HG03064 (cell line): ENCODE measurements at regions not wholly inside any gene's neighbourhood (a gene's known extent, or its start where the extent isn't known, plus 50 kb on each side); places are given as distances from the start of the nearest gene placed in this dataset.
"Not testable (repeated sequence)": the region's sequence is repeated elsewhere in the genome, so short reads cannot be mapped to it uniquely, and the experiment has no call there.

ENCODE experiments used
- ATAC-seq: cut with Tn5 transposase; IDR thresholded peaks from one replicate; pipeline ENCODE4 v1.9.1; 2021; ENCODE audit warnings: low read depth; ENCODE audit not compliant: unreplicated experiment

GRCh38 chr5:106106384-106106783 lies 1564.4 kb downstream of the EFNA5 start:
- no peak for ATAC-seq

GRCh38 chr5:106097340-106097739 lies 1573.4 kb downstream of the EFNA5 start:
- no peak for ATAC-seq

DNA sequence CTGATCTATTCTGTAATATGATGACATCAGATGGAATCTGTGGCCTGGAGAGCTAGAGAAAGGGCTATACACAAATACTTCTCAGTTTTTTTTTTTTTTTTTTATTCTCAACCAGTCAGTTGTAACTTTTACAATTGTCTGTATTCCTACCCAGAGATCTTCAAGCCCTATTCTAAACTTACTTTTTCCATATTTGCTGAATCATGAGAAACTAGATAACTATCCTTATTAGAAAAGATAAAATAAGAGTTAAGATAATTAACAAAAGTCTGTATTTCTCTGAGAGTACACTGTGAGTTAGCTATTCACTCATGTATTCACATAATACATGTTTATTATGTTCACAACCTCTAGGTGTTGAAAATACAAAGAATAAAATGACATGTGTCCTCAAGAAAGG lies 1575.9 kb downstream of the EFNA5 start:
- ATAC-seq = no peak

DNA sequence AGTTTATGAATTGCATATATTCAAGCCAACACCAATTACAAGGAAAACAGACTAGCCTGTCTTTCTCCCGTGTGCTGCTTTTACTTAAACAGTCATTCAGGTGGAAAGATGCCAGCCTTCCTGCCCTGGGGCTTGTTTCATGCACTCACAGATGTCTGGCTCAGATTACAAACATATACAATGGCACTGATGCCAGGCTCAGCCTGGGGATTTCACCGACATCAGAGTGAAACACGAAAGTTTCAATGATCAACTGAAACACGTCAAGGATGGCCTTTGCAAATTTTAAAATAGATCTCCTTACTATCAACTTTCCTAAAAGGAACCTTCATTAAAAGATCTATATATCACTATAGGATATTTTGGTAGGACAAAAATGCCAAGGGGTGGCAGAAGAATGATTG lies 1576.5 kb downstream of the EFNA5 start:
- no peak for ATAC-seq

- ATAC-seq = no peak
These were observed 1577.6 kb downstream of the EFNA5 start for GRCh38 chr5:106093134-106093533.

DNA sequence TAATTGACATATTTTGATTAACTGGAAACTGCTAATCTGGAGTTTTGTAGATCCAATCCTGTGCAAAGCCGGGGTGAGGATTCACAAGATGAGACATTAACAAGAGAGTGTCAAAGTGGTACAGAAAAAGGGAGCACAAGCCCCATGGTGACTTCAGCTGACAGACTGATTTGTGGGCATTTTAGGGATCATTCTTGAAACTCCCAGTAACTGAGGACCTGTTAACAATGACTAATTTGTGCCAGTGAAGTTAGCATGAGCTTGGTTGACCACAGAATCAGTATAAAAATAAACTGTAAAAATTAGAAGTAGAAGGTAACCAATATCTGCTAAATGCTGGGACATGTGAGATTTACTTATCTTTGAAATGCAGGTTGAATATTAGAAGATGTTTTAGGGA lies 1578.3 kb downstream of the EFNA5 start:
- no peak for ATAC-seq

DNA sequence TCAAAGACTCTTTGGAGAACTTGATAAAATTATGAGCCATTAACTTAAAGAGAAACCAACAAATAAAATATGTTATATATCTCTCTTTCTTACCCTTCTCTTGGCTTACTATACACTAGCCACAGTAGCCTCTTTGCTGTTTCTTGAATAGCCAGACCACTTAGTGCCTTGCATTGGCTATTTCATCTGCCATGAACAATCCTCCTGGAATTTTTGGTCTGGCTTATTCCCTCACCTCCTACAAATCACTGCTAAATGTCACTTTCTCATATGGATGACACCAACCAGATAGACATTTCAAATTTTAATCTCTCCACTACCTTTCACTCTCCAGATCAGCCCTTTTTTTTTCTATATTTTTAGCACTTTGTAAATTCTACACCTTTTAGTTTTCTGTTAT lies 1581.7 kb downstream of the EFNA5 start:
- no peak for ATAC-seq

GRCh38 chr5:106088462-106088861 lies 1582.3 kb downstream of the EFNA5 start:
- ATAC-seq = no peak

DNA sequence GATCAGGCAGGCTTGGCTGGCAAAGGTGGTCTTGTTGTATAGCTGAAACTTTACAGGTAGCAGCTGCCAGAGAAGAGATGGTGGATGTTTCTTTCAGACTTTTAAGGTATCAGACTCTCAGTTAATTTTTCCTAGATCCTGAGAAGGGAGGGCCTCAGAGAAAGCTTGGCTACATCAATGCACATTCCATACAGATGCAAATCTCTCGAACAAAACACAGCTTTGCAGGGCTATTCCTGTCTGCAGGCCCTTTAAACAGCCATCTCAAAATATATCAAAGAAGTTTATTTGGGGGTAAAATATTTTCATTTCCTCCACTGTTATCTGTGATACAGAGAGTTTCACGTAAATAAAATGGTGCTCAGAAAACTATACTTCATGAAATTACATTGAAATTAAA lies 1584.4 kb downstream of the EFNA5 start:
- ATAC-seq = no peak

- no peak for ATAC-seq
These were observed 1585.2 kb downstream of the EFNA5 start for GRCh38 chr5:106085556-106085955.

GRCh38 chr5:106085136-106085535 lies 1585.6 kb downstream of the EFNA5 start:
- ATAC-seq = no peak

GRCh38 chr5:106080535-106080934 lies 1590.2 kb downstream of the EFNA5 start:
- no peak for ATAC-seq

DNA sequence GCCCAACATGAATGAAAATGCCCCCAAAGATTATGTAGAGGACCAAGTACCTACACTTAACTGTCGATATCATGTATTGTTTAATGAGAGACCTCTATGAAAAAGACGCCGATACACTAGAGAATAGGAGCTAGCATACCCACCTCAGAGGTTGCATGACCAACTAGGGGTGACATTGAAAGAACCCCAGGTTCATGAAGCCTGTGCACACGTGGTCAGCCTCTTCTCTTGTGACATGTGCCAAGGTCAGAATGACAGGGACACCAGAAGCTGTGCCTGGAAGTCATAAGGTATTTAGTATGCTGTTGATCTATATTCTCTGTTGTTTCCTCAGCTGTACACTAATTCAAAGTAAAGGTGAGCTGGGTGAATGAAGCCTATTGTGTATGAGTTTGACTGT lies 1594.1 kb downstream of the EFNA5 start:
- ATAC-seq = no peak

DNA sequence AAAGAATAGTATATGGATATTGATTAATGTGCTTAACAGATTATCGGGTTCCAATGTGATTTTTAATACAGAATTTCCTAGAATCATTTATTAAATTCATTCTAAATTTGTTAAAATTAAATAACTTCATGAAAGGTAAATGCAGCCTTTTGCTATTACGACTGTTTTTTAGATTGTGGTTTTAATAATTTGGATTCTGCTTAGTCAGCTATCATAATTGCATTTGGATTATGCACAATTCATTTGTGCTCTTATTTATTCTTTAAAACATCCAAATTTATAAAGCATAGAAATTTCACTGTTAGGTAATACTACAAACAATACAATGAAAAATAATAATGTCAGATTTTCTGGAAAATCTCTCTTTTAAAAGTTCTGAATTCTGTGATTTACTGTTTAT lies 1598.5 kb downstream of the EFNA5 start:
- ATAC-seq = no peak

GRCh38 chr5:106047341-106047740 lies 1623.4 kb downstream of the EFNA5 start:
- no peak for ATAC-seq

DNA sequence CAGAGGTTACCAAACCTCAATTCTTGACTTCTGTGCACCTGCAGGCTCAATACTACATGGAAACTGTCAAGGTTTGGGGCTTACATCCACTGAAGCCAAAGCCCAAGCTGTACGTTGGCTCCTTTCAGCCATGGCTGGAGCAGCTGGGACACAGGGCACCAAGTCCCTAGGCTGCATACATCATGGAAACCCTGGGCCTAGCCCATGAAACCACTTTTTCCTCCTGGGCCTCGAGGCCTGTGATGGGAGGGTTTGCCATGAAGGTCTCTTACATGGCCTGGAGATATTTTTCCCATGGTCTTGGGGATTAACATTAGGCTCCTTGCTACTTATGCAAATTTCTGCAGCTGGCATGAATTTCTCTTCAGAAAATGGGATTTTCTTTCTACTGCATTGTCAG lies 1638.7 kb downstream of the EFNA5 start:
- ATAC-seq = not testable (repeated sequence)

DNA sequence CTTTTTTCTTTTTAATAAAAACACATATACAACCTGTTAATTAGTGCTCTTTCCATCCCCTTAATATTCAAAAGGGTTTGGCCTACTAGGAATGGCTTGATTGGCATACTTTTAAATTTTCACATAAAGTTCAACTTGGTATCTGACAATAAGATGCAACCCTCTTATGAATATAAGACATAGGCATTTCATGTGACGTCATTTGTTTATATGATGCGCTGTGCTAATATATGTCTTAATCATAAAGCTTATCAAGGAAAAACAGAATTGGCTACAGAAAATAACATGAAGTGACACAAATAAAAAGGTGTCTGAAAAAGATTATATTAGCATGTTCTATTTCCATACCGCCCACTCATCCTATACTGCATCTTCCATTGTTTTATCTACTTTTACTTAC lies 1642.4 kb downstream of the EFNA5 start:
- no peak for ATAC-seq

DNA sequence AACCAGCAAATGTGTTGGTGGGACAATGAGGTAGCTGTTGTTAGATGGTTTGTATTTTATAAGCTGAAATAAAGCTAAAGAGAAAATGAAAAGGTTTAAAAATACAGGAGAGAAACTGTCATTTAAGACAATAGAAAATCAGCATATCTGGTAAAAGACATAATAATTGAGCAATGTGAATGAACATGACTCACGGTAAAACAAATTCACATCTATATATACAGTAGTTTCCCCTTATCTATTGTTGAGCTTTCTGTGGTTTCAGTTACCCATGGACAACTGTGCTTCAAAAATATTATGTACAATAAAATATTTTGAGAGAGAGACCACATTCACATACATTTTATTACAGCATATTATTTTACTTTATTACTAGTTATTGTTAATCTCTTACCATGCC lies 1649.8 kb downstream of the EFNA5 start:
- no peak for ATAC-seq

DNA sequence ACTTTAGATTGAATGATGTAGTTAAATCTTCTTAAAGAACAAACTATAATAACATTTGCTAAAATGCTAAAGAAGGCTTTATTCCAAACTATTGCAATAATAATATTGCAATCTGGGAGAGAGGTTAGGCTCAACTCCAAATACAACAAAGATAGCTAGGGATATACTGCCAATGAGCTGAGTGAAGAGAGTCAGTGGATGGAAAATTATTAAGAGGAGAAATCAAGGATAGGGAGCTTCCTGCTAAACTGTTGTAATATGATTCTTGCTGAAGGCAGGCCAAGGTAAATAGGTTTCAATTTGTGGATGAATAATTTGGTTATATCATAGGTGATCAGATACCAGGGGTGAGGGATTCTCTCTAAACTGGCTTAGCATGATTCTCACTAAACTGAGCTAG lies 1651.5 kb downstream of the EFNA5 start:
- no peak for ATAC-seq

DNA sequence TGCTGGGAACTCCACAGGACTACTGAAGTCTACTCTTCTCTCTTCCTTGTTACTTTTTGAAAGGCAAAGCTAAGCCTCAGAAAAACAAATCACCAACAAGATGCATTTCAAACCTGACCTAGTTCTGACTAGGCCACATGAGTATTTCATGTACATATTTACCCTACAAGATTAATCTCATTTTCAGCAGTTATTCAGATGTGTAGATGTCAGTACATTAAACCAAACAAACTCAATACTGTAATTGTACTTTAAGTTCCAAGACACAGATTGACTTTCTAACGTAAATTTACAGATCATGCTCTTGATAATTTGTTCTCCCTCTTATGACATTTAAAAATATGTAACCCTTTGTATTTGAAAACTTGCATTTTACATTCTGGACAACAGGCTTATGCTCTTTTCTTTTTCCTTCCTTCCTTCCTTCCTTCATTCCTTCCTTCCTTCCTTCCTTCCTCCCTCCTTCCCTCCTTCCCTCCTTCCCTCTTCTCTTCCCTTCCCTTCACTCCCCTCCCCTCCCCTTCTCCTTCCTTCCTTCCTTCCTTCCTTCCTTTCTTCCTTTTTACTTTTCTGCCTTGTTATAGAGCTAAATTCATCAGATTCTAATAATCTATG lies 1653.4 kb downstream of the EFNA5 start:
- no peak for ATAC-seq

DNA sequence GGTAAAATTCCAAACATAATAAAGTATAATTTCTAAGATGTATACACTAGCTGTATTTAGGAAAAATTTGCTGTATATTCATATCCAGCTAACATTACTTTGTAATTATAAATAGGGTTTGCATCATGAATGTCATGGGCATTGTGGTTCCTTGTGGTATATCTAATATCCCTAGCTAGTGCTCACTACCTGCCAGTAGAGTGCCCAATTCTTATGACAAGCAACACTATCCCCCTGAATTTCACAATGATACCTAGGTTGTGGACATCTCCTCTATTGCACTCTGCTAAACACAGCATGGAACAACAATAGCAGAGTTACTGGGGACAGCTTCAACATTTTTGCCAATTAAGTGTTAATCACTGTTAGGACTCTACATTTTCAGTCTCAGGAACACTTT lies 1656.5 kb downstream of the EFNA5 start:
- ATAC-seq = no peak

- no peak for ATAC-seq
These were observed 1664.5 kb downstream of the EFNA5 start for GRCh38 chr5:106006242-106006641.

DNA sequence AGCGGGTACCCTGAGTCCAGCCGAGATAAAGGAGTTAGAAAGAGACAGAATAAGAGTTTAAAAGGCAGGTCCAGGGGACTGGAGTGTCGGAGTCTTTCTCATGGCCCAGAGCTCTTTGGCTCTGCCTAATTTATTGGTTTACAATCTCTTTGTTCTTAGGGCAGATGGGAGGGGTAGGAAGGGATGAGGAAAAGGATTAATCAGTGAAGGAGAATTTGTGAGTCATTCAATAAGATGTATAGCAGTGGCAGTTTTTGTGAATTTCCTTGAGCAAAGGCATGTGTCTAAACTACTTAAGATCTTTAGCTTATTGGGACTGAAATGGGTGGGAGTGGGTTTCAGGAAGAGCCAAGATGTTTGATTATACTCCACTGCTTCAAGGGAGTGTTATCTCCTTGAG lies 1671.7 kb downstream of the EFNA5 start:
- ATAC-seq = not testable (repeated sequence)
